IMR-90 (cell line): ENCODE measurements at regions not wholly inside any gene's neighbourhood (a gene's known extent, or its start where the extent isn't known, plus 50 kb on each side); places are given as distances from the start of the nearest gene placed in this dataset.

Source experiments
- ATAC-seq: fragments of 200-7000 bp; cut with Tn5 transposase; 2 replicates; pipeline ENCODE4 v1.9.1; 2020; ENCODE audit warnings: low read depth, mild to moderate bottlenecking, moderate library complexity
- BruUV-seq: library from RNA; stranded (reverse); fragments of 400-500 nt; replicated peaks from 2 replicates; lab custom pipeline; 2021; lab: Mats Ljungman, UMichigan
- CTCF ChIA-PET: fragments of 300-600 bp; formaldehyde crosslinking; extraction: SDS; loops from one replicate; lab custom pipeline; 2021; ENCODE audit warnings: antibody characterized with exemption; lab: Yijun Ruan, JAX
- POLR2A ChIA-PET: fragments of 300-600 bp; sonication (Branson Sonifier 250); formaldehyde crosslinking; loops from one replicate; lab custom pipeline; 2022; ENCODE audit warnings: antibody characterized with exemption; ENCODE audit not compliant: unreplicated experiment; lab: Charles Lee
- DNase-seq: peaks from one replicate; pipeline ENCODE4 v3.0.0; 2013
- H2AFZ ChIP-seq: replicated peaks from 2 replicates; pipeline ENCODE3; 2013; ENCODE audit warnings: low read length, mild to moderate bottlenecking; ENCODE audit not compliant: poor library complexity
- H2AK5ac ChIP-seq: 2 replicates; pipeline ENCODE4 v1.6.1; 2013; ENCODE audit warnings: low read depth, low read length, inconsistent platforms
- H2AK9ac ChIP-seq: replicated peaks from 2 replicates; pipeline ENCODE3; 2013; ENCODE audit warnings: mild to moderate bottlenecking, low read depth, low read length, moderate library complexity; ENCODE audit not compliant: poor library complexity
- H2BK120ac ChIP-seq: 2 replicates; pipeline ENCODE4 v1.6.1; 2013; ENCODE audit warnings: low read depth, low read length, inconsistent platforms
- H2BK15ac ChIP-seq: 3 replicates; pipeline ENCODE4 v1.6.1; 2013; ENCODE audit warnings: low read depth, low read length, inconsistent platforms
- H2BK20ac ChIP-seq: 2 replicates; pipeline ENCODE4 v1.6.1; 2013; ENCODE audit warnings: low read depth, mild to moderate bottlenecking, inconsistent platforms, low read length, moderate library complexity
- H2BK5ac ChIP-seq: 2 replicates; pipeline ENCODE4 v1.6.1; 2013; ENCODE audit warnings: mild to moderate bottlenecking, low read depth, low read length, inconsistent platforms; ENCODE audit not compliant: poor library complexity, severe bottlenecking
- H3K14ac ChIP-seq: replicated peaks from 2 replicates; pipeline ENCODE4 v1.6.1; 2013; ENCODE audit warnings: low read depth, low read length, inconsistent platforms
- H3K18ac ChIP-seq: 2 replicates; pipeline ENCODE4 v1.6.1; 2013; ENCODE audit warnings: low read depth, low read length, control low read depth
- H3K23ac ChIP-seq: 2 replicates; pipeline ENCODE4 v1.6.1; 2013; ENCODE audit warnings: low read depth, low read length, inconsistent platforms
- H3K27ac ChIP-seq: 2 replicates; pipeline ENCODE4 v1.5.1; 2013; ENCODE audit warnings: mild to moderate bottlenecking, control low read depth, low read length; ENCODE audit not compliant: insufficient read depth
- H3K27me3 ChIP-seq: 2 replicates; pipeline ENCODE4 v1.6.1; 2013; ENCODE audit warnings: low read length; ENCODE audit not compliant: control insufficient read depth, insufficient read depth
- H3K36me3 ChIP-seq: 2 replicates; pipeline ENCODE4 v1.6.1; 2013; ENCODE audit warnings: low read length, mixed read lengths; ENCODE audit not compliant: control insufficient read depth, insufficient read depth
- H3K4ac ChIP-seq: 2 replicates; pipeline ENCODE4 v1.6.1; 2013; ENCODE audit warnings: low read depth, low read length, inconsistent platforms
- H3K4me1 ChIP-seq: 2 replicates; pipeline ENCODE4 v1.6.1; 2013; ENCODE audit warnings: low read length, mixed read lengths; ENCODE audit not compliant: control insufficient read depth, insufficient read depth
- H3K4me2 ChIP-seq: 2 replicates; pipeline ENCODE4 v1.6.1; 2013; ENCODE audit warnings: low read depth, mild to moderate bottlenecking, control low read depth, low read length, moderate library complexity
- H3K4me3 ChIP-seq: 2 replicates; pipeline ENCODE4 v1.5.1; 2013; ENCODE audit warnings: low read depth, mild to moderate bottlenecking, control low read depth, low read length, moderate library complexity; ENCODE audit not compliant: insufficient read depth
- H3K56ac ChIP-seq: 2 replicates; pipeline ENCODE4 v1.6.1; 2013; ENCODE audit warnings: low read length, inconsistent platforms; ENCODE audit not compliant: insufficient read depth; ENCODE audit errors: extremely low read depth
- H3K79me1 ChIP-seq, 2 experiments: 2 replicates each; pipeline ENCODE4 v1.6.1; 2013; ENCODE audit warnings: low read length in 2 of 2, inconsistent platforms in 1 of 2, low read depth in 1 of 2
- H3K9ac ChIP-seq: 2 replicates; pipeline ENCODE4 v1.6.1; 2013; ENCODE audit warnings: low read depth, low read length, control low read depth
- H3K9me1 ChIP-seq: 2 replicates; pipeline ENCODE4 v1.6.1; 2013; ENCODE audit warnings: low read length, inconsistent platforms; ENCODE audit not compliant: insufficient read depth
- H3K9me3 ChIP-seq: 2 replicates; pipeline ENCODE4 v1.6.1; 2013; ENCODE audit warnings: low read length; ENCODE audit not compliant: control insufficient read depth, insufficient read depth
- H4K20me1 ChIP-seq: 2 replicates; pipeline ENCODE4 v1.6.1; 2013; ENCODE audit warnings: low read length, inconsistent platforms; ENCODE audit not compliant: insufficient read depth
- H4K5ac ChIP-seq: 2 replicates; pipeline ENCODE4 v1.6.1; 2013; ENCODE audit warnings: mild to moderate bottlenecking, low read depth, low read length, control low read depth
- H4K8ac ChIP-seq, 2 experiments: 2 replicates each; pipeline ENCODE4 v1.6.1; 2013; ENCODE audit warnings: low read depth in 2 of 2, low read length in 2 of 2, control low read depth in 1 of 2, inconsistent platforms in 1 of 2
- H4K91ac ChIP-seq: 2 replicates; pipeline ENCODE4 v1.6.1; 2013; ENCODE audit warnings: low read depth, low read length, inconsistent platforms; ENCODE audit not compliant: insufficient read depth
- BHLHE40 ChIP-seq: fragments of 150-350 bp; IDR thresholded peaks from 2 replicates; pipeline ENCODE4 v1.6.1; 2016; ENCODE audit warnings: mild to moderate bottlenecking, low read depth, low read length
- CHD1 ChIP-seq: IDR thresholded peaks from 2 replicates; pipeline ENCODE4 v1.6.1; 2012; ENCODE audit warnings: low read depth, low read length, improper control_type of control experiment
- FOS ChIP-seq: fragments of 150-350 bp; IDR thresholded peaks from 2 replicates; pipeline ENCODE4 v1.6.1; 2016; ENCODE audit warnings: low read depth, low read length
- MAFK ChIP-seq: IDR thresholded peaks from 2 replicates; pipeline ENCODE4 v1.6.1; 2012; ENCODE audit warnings: low read depth, low read length, improper control_type of control experiment
- MAZ ChIP-seq: IDR thresholded peaks from 2 replicates; pipeline ENCODE4 v1.6.1; 2012; ENCODE audit warnings: low read depth, mild to moderate bottlenecking, low read length, improper control_type of control experiment, moderate library complexity, borderline replicate concordance
- MXI1 ChIP-seq: IDR thresholded peaks from 2 replicates; pipeline ENCODE4 v1.6.1; 2012; ENCODE audit warnings: low read depth, mild to moderate bottlenecking, low read length, moderate library complexity, borderline replicate concordance
- NFE2L2 ChIP-seq: fragments of 150-350 bp; IDR thresholded peaks from 2 replicates; pipeline ENCODE4 v1.6.1; 2016; ENCODE audit warnings: low read depth, mild to moderate bottlenecking, low read length
- POLR2A ChIP-seq: IDR thresholded peaks from 2 replicates; pipeline ENCODE4 v1.6.1; 2012; ENCODE audit warnings: mild to moderate bottlenecking, low read depth, low read length
- RAD21 ChIP-seq: IDR thresholded peaks from 2 replicates; pipeline ENCODE4 v1.6.1; 2012; ENCODE audit warnings: low read length, improper control_type of control experiment
- RCOR1 ChIP-seq: IDR thresholded peaks from 2 replicates; pipeline ENCODE4 v1.6.1; 2012; ENCODE audit warnings: mild to moderate bottlenecking, low read length, improper control_type of control experiment; ENCODE audit not compliant: insufficient replicate concordance
- RFX5 ChIP-seq: IDR thresholded peaks from 2 replicates; pipeline ENCODE4 v1.8.0; 2012; ENCODE audit warnings: low read depth, mild to moderate bottlenecking, low read length, moderate library complexity
- SMC3 ChIP-seq: fragments of 150-350 bp; IDR thresholded peaks from 2 replicates; pipeline ENCODE4 v1.6.1; 2016; ENCODE audit warnings: low read depth, mild to moderate bottlenecking, antibody characterized with exemption, low read length, moderate library complexity
- USF2 ChIP-seq: fragments of 150-350 bp; IDR thresholded peaks from 2 replicates; pipeline ENCODE4 v1.6.1; 2017; ENCODE audit warnings: mild to moderate bottlenecking, antibody characterized with exemption, low read length, low read depth
- WGBS, 2 experiments: methylation state at CpG; one replicate each; pipeline versions ENCODE4 v1.1.5 to v1.1.7; 2013; ENCODE audit warnings: missing lambda C conversion rate in 2 of 2; ENCODE audit not compliant: insufficient read length in 1 of 2; ENCODE audit errors: extremely low coverage in 2 of 2; 5-methylcytosine and 5-hydroxymethylcytosine counted together
- dilution Hi-C: fragments of 300-500 bp; cut with HindIII; formaldehyde crosslinking; loops from one replicate; pipeline ENCODE4 v1.14.3; 2018; ENCODE audit warnings: low sequenced_read_pairs; ENCODE audit not compliant: unreplicated experiment
- in situ Hi-C: fragments of 300-500 bp; cut with MboI; formaldehyde crosslinking; loops from 3 replicates; pipeline ENCODE4 v1.14.3; 2019; ENCODE audit warnings: low sequenced_read_pairs, inconsistent platforms, mixed read lengths
- intact Hi-C: fragments of 100-400 bp; cut with micrococcal nuclease; formaldehyde crosslinking; loops from 2 replicates; pipeline ENCODE4 v1.10.0; 2022
- TF ChIP-seq, protein P1 (sequence below): fragments of 150-350 bp; IDR thresholded peaks from 2 replicates; pipeline ENCODE4 v1.6.1; 2016; ENCODE audit warnings: low read depth, mild to moderate bottlenecking, low read length, moderate library complexity, borderline replicate concordance
- TF ChIP-seq, protein P2 (sequence below): conservative IDR thresholded peaks from 2 replicates; pipeline ENCODE4 v1.5.1; 2012; ENCODE audit warnings: mild to moderate bottlenecking, low read depth, low read length, improper control_type of control experiment

- H3K27ac ChIP-seq: no peak overlapping the region
- 87% methylated on average over 4 of the region's 12 CpGs; no CpG with 5 or more reads in 1 of the 2 experiments for WGBS, 2 experiments
- H3K14ac ChIP-seq: no peak overlapping the region
- H3K4me2 ChIP-seq: no peak overlapping the region
- BruUV-seq: no TSS peak
- CTCF ChIA-PET: no interaction called here
- dilution Hi-C loops (no loop called here), in situ Hi-C loops (no loop called here), intact Hi-C loops (no loop called here)
- H3K4ac ChIP-seq: no peak overlapping the region
- no peak overlapping the region for H2BK15ac ChIP-seq
- no peak overlapping the region for H3K56ac ChIP-seq
- no peaks in the 10 kb centered on the region for H3K27me3 ChIP-seq
- H2AK9ac ChIP-seq: no peak overlapping the region
- no peaks in the 10 kb centered on the region for H3K36me3 ChIP-seq
- no peaks in the 10 kb centered on the region for H3K4me1 ChIP-seq
- H4K8ac ChIP-seq: no peak overlapping the region
- H2AK5ac ChIP-seq: no peak overlapping the region
- no peak overlapping the region for H2BK20ac ChIP-seq
- H3K79me1 ChIP-seq: no peaks in the 10 kb centered on the region
- DNase-seq (no peak), ATAC-seq (no peak)
- no peaks in the 10 kb centered on the region for H4K20me1 ChIP-seq
- no peaks in the 10 kb centered on the region for H3K9me1 ChIP-seq
- H2AFZ ChIP-seq: no peak overlapping the region
- POLR2A ChIA-PET: no interaction called here
- no peak for TF ChIP-seq MAZ
- TF ChIP-seq NFE2L2: no peak
- no peak for TF ChIP-seq USF2
- TF ChIP-seq SMC3: no peak
- no peak for TF ChIP-seq RCOR1
- no peak for TF ChIP-seq BHLHE40
- TF ChIP-seq, protein P1, sequence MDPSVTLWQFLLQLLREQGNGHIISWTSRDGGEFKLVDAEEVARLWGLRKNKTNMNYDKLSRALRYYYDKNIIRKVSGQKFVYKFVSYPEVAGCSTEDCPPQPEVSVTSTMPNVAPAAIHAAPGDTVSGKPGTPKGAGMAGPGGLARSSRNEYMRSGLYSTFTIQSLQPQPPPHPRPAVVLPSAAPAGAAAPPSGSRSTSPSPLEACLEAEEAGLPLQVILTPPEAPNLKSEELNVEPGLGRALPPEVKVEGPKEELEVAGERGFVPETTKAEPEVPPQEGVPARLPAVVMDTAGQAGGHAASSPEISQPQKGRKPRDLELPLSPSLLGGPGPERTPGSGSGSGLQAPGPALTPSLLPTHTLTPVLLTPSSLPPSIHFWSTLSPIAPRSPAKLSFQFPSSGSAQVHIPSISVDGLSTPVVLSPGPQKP: no peak
- TF ChIP-seq CHD1: no peak
- TF ChIP-seq, protein P2, sequence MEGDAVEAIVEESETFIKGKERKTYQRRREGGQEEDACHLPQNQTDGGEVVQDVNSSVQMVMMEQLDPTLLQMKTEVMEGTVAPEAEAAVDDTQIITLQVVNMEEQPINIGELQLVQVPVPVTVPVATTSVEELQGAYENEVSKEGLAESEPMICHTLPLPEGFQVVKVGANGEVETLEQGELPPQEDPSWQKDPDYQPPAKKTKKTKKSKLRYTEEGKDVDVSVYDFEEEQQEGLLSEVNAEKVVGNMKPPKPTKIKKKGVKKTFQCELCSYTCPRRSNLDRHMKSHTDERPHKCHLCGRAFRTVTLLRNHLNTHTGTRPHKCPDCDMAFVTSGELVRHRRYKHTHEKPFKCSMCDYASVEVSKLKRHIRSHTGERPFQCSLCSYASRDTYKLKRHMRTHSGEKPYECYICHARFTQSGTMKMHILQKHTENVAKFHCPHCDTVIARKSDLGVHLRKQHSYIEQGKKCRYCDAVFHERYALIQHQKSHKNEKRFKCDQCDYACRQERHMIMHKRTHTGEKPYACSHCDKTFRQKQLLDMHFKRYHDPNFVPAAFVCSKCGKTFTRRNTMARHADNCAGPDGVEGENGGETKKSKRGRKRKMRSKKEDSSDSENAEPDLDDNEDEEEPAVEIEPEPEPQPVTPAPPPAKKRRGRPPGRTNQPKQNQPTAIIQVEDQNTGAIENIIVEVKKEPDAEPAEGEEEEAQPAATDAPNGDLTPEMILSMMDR: no peak
- no peak for TF ChIP-seq RAD21
- TF ChIP-seq FOS: no peak
- TF ChIP-seq MXI1: no peak
- TF ChIP-seq POLR2A: no peak
- no peak for TF ChIP-seq MAFK
- no peak for TF ChIP-seq RFX5
- H2BK5ac ChIP-seq: no peak overlapping the region
- H4K5ac ChIP-seq: no peak overlapping the region
- H3K9me3 ChIP-seq: peaks cover 2% of the 10 kb centered on the region
- H3K23ac ChIP-seq: no peak overlapping the region
- H3K18ac ChIP-seq: no peak overlapping the region
- no peak overlapping the region for H4K91ac ChIP-seq
- H2BK120ac ChIP-seq: no peak overlapping the region
- no peak overlapping the region for H3K9ac ChIP-seq
- H3K4me3 ChIP-seq: no peak overlapping the region
These were observed 99.2 kb upstream of the KCNIP4 start for GRCh38 chr4:22047793-22048192.
